OCI-LY7 (cell line): ENCODE measurements at regions not wholly inside any gene's neighbourhood (a gene's known extent, or its start where the extent isn't known, plus 50 kb on each side); places are given as distances from the start of the nearest gene placed in this dataset.

Experiments used
- BruUV-seq: library from RNA; stranded (reverse); fragments of 400-500 nt; replicated peaks from 2 replicates; lab custom pipeline; 2021; lab: Mats Ljungman, UMichigan
- CTCF ChIA-PET: fragments of 300-600 bp; sonication (Branson Sonifier 250); formaldehyde crosslinking; loops from one replicate; lab custom pipeline; 2022; ENCODE audit warnings: antibody characterized with exemption; ENCODE audit not compliant: unreplicated experiment; lab: Charles Lee
- POLR2A ChIA-PET: fragments of 300-600 bp; sonication (Branson Sonifier 250); formaldehyde crosslinking; loops from one replicate; lab custom pipeline; 2022; ENCODE audit warnings: antibody characterized with exemption; lab: Charles Lee
- DNase-seq: peaks from one replicate; pipeline ENCODE4 v3.0.0-alpha.2; 2015; ENCODE audit warnings: low spot score
- H2AFZ ChIP-seq: fragments of 200-600 bp; sonication (generic), shearing (Covaris generic); 2 replicates; pipeline ENCODE4 v1.6.1; 2014; ENCODE audit warnings: mild to moderate bottlenecking, antibody characterized with exemption, low read length, moderate library complexity
- H3K27ac ChIP-seq: fragments of 200-600 bp; sonication (generic); 2 replicates; pipeline ENCODE4 v1.5.1; 2014; ENCODE audit warnings: mixed run types, low read depth, mild to moderate bottlenecking, moderate library complexity, low read length, inconsistent platforms; ENCODE audit not compliant: poor library complexity, severe bottlenecking
- H3K36me3 ChIP-seq: fragments of 200-600 bp; sonication (generic); 2 replicates; pipeline ENCODE4 v1.6.1; 2014; ENCODE audit warnings: mild to moderate bottlenecking, antibody characterized with exemption, low read length, moderate library complexity, mixed read lengths; ENCODE audit not compliant: insufficient read depth
- H3K4me1 ChIP-seq: fragments of 200-600 bp; sonication (generic); 2 replicates; pipeline ENCODE4 v1.5.1; 2014; ENCODE audit warnings: mild to moderate bottlenecking, low read length; ENCODE audit not compliant: insufficient read depth, poor library complexity, severe bottlenecking
- H3K4me2 ChIP-seq: fragments of 200-600 bp; sonication (generic); 2 replicates; pipeline ENCODE4 v1.6.1; 2014; ENCODE audit warnings: mild to moderate bottlenecking, low read length
- H3K4me3 ChIP-seq: fragments of 200-600 bp; sonication (generic); 2 replicates; pipeline ENCODE4 v1.5.1; 2014; ENCODE audit warnings: mild to moderate bottlenecking, low read depth, low read length; ENCODE audit not compliant: poor library complexity, severe bottlenecking
- H3K79me2 ChIP-seq: fragments of 200-600 bp; sonication (generic); 2 replicates; pipeline ENCODE4 v1.6.1; 2016; ENCODE audit warnings: low read depth, mild to moderate bottlenecking, low read length, moderate library complexity, mixed read lengths; ENCODE audit not compliant: insufficient read depth
- H3K9me2 ChIP-seq: fragments of 200-600 bp; sonication (generic); 2 replicates; pipeline ENCODE4 v1.6.1; 2016; ENCODE audit warnings: mild to moderate bottlenecking, low read length, mixed read lengths; ENCODE audit not compliant: insufficient read depth
- H3K9me3 ChIP-seq: fragments of 200-600 bp; sonication (generic); 2 replicates; pipeline ENCODE4 v1.6.1; 2014; ENCODE audit warnings: mild to moderate bottlenecking, mixed run types, low read length, mixed read lengths
- H4K20me1 ChIP-seq: fragments of 200-600 bp; sonication (generic); 2 replicates; pipeline ENCODE4 v1.6.1; 2014; ENCODE audit warnings: mild to moderate bottlenecking, antibody characterized with exemption, low read length, moderate library complexity, mixed read lengths; ENCODE audit not compliant: insufficient read depth
- EZH2phosphoT487 ChIP-seq: fragments of 200-600 bp; sonication (generic); IDR thresholded peaks from 2 replicates; pipeline ENCODE4 v1.6.1; 2018; ENCODE audit warnings: low read depth, borderline replicate concordance, mild to moderate bottlenecking, mixed run types, antibody characterized with exemption, low read length, moderate library complexity, mixed read lengths
- intact Hi-C: fragments of 100-400 bp; cut with micrococcal nuclease; formaldehyde crosslinking; loops from one replicate; pipeline ENCODE4 v1.10.0; 2022; ENCODE audit not compliant: unreplicated experiment
- TF ChIP-seq, protein P1 (sequence below): fragments of 200-600 bp; sonication (generic); conservative IDR thresholded peaks from 2 replicates; pipeline ENCODE4 v1.5.1; 2014; ENCODE audit warnings: mild to moderate bottlenecking, antibody characterized with exemption, low read length, moderate library complexity, mixed read lengths

DNA sequence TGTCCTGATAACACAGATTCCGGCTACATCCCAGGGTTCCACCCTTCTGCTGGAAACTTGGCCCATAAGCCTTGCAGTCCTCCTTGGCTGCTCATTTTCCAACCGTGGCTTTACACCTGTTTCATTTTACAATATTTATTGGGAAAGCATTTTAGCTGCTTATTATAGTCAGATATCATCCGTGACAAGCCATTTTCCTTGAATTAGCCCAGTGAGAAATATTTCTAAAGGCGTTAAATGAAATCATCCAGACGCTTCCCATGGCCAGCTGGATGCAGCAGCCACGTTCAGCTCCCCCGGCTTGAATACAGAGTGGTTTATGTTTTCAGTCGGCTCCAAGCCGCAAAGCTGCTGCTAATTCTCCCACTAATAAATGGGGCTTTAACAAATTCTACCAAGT is 245.0 kb upstream of the PELI2 start:
- no peaks in the 10 kb centered on the region for H3K4me1 ChIP-seq
- H3K27ac ChIP-seq: no peak overlapping the region
- intact Hi-C loops: no loop called here
- no peaks in the 10 kb centered on the region for H3K9me2 ChIP-seq
- no peaks in the 10 kb centered on the region for H3K79me2 ChIP-seq
- no peaks in the 10 kb centered on the region for H3K36me3 ChIP-seq
- H3K9me3 ChIP-seq: no peaks in the 10 kb centered on the region
- POLR2A ChIA-PET: interaction anchor here (0.6 kb wide), 1 partner anchor 282 kb away, joined by 4 read pairs; no protein-coding TSS in a partner anchor
- H4K20me1 ChIP-seq: no peaks in the 10 kb centered on the region
- no peak overlapping the region for H2AFZ ChIP-seq
- CTCF ChIA-PET: no interaction called here
- no peak overlapping the region for H3K4me2 ChIP-seq
- BruUV-seq: no TSS peak
- H3K4me3 ChIP-seq: no peak overlapping the region
- DNase-seq: no peak
- TF ChIP-seq, protein P1, sequence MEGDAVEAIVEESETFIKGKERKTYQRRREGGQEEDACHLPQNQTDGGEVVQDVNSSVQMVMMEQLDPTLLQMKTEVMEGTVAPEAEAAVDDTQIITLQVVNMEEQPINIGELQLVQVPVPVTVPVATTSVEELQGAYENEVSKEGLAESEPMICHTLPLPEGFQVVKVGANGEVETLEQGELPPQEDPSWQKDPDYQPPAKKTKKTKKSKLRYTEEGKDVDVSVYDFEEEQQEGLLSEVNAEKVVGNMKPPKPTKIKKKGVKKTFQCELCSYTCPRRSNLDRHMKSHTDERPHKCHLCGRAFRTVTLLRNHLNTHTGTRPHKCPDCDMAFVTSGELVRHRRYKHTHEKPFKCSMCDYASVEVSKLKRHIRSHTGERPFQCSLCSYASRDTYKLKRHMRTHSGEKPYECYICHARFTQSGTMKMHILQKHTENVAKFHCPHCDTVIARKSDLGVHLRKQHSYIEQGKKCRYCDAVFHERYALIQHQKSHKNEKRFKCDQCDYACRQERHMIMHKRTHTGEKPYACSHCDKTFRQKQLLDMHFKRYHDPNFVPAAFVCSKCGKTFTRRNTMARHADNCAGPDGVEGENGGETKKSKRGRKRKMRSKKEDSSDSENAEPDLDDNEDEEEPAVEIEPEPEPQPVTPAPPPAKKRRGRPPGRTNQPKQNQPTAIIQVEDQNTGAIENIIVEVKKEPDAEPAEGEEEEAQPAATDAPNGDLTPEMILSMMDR: no peak
- no peak for TF ChIP-seq EZH2phosphoT487

GRCh38 chr14:55874785-55875184 is 243.4 kb upstream of the PELI2 start:
- Histone ChIP-seq H3K4me2 (no peak overlapping the region), H3K9me3 (no peaks in the 10 kb centered on the region), H3K4me3 (no peak overlapping the region), H3K4me1 (no peaks in the 10 kb centered on the region), H3K9me2 (no peaks in the 10 kb centered on the region), H3K36me3 (no peaks in the 10 kb centered on the region), H2AFZ (no peak overlapping the region), H3K27ac (no peak overlapping the region), H4K20me1 (no peaks in the 10 kb centered on the region), H3K79me2 (no peaks in the 10 kb centered on the region)
- TF ChIP-seq, protein P1: no peak
- no peak for TF ChIP-seq EZH2phosphoT487
- CTCF ChIA-PET: no interaction called here
- POLR2A ChIA-PET: interaction anchor here (0.7 kb wide), 1 partner anchor 253 kb away, joined by 5 read pairs; no protein-coding TSS in a partner anchor
- intact Hi-C loops: no loop called here
- DNase-seq: no peak
- no TSS peak for BruUV-seq

- CTCF ChIA-PET: no interaction called here
- no peak overlapping the region for H2AFZ ChIP-seq
- H3K79me2 ChIP-seq: no peaks in the 10 kb centered on the region
- no peaks in the 10 kb centered on the region for H4K20me1 ChIP-seq
- no peak for DNase-seq
- no peaks in the 10 kb centered on the region for H3K36me3 ChIP-seq
- H3K9me2 ChIP-seq: no peaks in the 10 kb centered on the region
- intact Hi-C loops: no loop called here
- POLR2A ChIA-PET: no interaction called here
- no peak overlapping the region for H3K27ac ChIP-seq
- no peaks in the 10 kb centered on the region for H3K9me3 ChIP-seq
- no peaks in the 10 kb centered on the region for H3K4me1 ChIP-seq
- no TSS peak for BruUV-seq
- no peak overlapping the region for H3K4me2 ChIP-seq
- no peak for TF ChIP-seq EZH2phosphoT487
- TF ChIP-seq, protein P1: no peak
- H3K4me3 ChIP-seq: no peak overlapping the region
Observed at GRCh38 chr14:55877942-55878341, 240.3 kb upstream of the PELI2 start.
